OCI-M2 (cell line): ENCODE measurements at regions not wholly inside any gene's neighbourhood (a gene's known extent, or its start where the extent isn't known, plus 50 kb on each side); places are given as distances from the start of the nearest gene placed in this dataset.

Source experiments
- DNase-seq: peaks from one replicate; lab custom pipeline; 2025; ENCODE audit not compliant: unreplicated experiment; lab: John Stamatoyannopoulos, UW

GRCh38 chr5:82855893-82856550 lies 221.2 kb downstream of the TMEM167A start:
- DNase-seq: no peak

- no peak for DNase-seq
These were observed 222.2 kb downstream of the TMEM167A start for GRCh38 chr5:82854956-82855355.

- DNase-seq: no peak
These were observed 225.7 kb downstream of the TMEM167A start for GRCh38 chr5:82851471-82851870.

GRCh38 chr5:82850393-82850792 lies 226.8 kb downstream of the TMEM167A start:
- no peak for DNase-seq

GRCh38 chr5:82849885-82850284 lies 227.3 kb downstream of the TMEM167A start:
- DNase-seq: no peak

- no peak for DNase-seq
These were observed 229.6 kb downstream of the TMEM167A start for GRCh38 chr5:82847562-82847961.

- no peak for DNase-seq
These were observed 237.3 kb downstream of the TMEM167A start for GRCh38 chr5:82839881-82840280.

GRCh38 chr5:82835488-82835887 lies 241.7 kb downstream of the TMEM167A start:
- DNase-seq: no peak

- no peak for DNase-seq
These were observed 243.0 kb downstream of the TMEM167A start for GRCh38 chr5:82834151-82834550.

GRCh38 chr5:82833277-82833676 lies 243.9 kb downstream of the TMEM167A start:
- no peak for DNase-seq

GRCh38 chr5:82832445-82832844 lies 244.7 kb downstream of the TMEM167A start:
- DNase-seq: no peak

- no peak for DNase-seq
These were observed 249.0 kb downstream of the TMEM167A start for GRCh38 chr5:82828211-82828610.

- no peak for DNase-seq
These were observed 249.5 kb downstream of the TMEM167A start for GRCh38 chr5:82827651-82828050.

GRCh38 chr5:82822634-82822927 lies 254.6 kb downstream of the TMEM167A start:
- no peak for DNase-seq

- no peak for DNase-seq
These were observed 255.2 kb downstream of the TMEM167A start for GRCh38 chr5:82821846-82822633.

- DNase-seq: no peak
These were observed 256.0 kb downstream of the TMEM167A start for GRCh38 chr5:82820961-82821845.

GRCh38 chr5:82820188-82820587 lies 257.0 kb downstream of the TMEM167A start:
- DNase-seq: no peak

- DNase-seq: no peak
These were observed 259.1 kb downstream of the TMEM167A start for GRCh38 chr5:82817897-82818676.

- DNase-seq: no peak
These were observed 260.3 kb downstream of the TMEM167A start for GRCh38 chr5:82816926-82817325.

GRCh38 chr5:82815871-82816270 lies 261.3 kb downstream of the TMEM167A start:
- DNase-seq: no peak

- no peak for DNase-seq
These were observed 263.3 kb downstream of the TMEM167A start for GRCh38 chr5:82813861-82814260.
